ENCODE measurements at regions not wholly inside any gene's neighbourhood (a gene's known extent, or its start where the extent isn't known, plus 50 kb on each side); places are given as distances from the start of the nearest gene placed in this dataset.

DNA sequence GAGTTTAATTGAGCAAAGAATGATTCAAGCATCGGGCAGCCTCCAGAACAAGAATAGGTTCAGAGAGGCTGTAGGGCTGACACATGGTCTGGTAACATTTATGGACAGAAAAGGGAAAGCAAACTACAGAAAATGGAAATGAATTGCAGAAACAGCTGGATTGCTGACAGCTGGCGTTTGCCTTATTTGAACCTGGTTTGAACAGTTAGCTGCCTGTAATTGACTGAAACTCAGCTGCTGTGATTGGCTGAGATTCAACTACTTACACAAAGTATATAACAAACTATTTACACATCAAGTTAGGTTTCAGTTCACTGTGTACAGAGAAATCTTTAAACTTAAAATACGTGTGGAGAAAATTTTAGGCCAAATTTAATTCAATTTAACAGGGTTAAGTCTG, 441.7 kb downstream of the PRELID2 start:
- DNase-seq (ENCODE audit: low spot score in 2 of 2), result no peak
- Histone ChIP-seq H3K9me3 (no peaks in the 10 kb centered on the region), H3K36me3 (no peaks in the 10 kb centered on the region), H3K4me3 (no peak overlapping the region), H3K4me1 (no peaks in the 10 kb centered on the region), H3K27ac (no peak overlapping the region), H3K27me3 (no peaks in the 10 kb centered on the region)
- intact Hi-C loops (cut with DNase I), result no loop called here
- TF ChIP-seq, protein P1, sequence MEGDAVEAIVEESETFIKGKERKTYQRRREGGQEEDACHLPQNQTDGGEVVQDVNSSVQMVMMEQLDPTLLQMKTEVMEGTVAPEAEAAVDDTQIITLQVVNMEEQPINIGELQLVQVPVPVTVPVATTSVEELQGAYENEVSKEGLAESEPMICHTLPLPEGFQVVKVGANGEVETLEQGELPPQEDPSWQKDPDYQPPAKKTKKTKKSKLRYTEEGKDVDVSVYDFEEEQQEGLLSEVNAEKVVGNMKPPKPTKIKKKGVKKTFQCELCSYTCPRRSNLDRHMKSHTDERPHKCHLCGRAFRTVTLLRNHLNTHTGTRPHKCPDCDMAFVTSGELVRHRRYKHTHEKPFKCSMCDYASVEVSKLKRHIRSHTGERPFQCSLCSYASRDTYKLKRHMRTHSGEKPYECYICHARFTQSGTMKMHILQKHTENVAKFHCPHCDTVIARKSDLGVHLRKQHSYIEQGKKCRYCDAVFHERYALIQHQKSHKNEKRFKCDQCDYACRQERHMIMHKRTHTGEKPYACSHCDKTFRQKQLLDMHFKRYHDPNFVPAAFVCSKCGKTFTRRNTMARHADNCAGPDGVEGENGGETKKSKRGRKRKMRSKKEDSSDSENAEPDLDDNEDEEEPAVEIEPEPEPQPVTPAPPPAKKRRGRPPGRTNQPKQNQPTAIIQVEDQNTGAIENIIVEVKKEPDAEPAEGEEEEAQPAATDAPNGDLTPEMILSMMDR (IDR thresholded peaks at IDR 0.05), result no peak

GRCh38 chr5:145389047-145389446, 446.1 kb downstream of the PRELID2 start:
- no peaks in the 10 kb centered on the region for H3K36me3 ChIP-seq
- H3K27ac ChIP-seq, result no peak overlapping the region
- no peaks in the 10 kb centered on the region for H3K9me3 ChIP-seq
- no peaks in the 10 kb centered on the region for H3K27me3 ChIP-seq
- H3K4me3 ChIP-seq, result no peak overlapping the region
- no peak for DNase-seq (ENCODE audit: low spot score in 2 of 2)
- no peaks in the 10 kb centered on the region for H3K4me1 ChIP-seq
- TF ChIP-seq, protein P1 (IDR thresholded peaks at IDR 0.05), result no peak
- intact Hi-C loops (cut with DNase I), result no loop called here

GRCh38 chr5:145385276-145385675, 449.9 kb downstream of the PRELID2 start:
- DNase-seq (ENCODE audit: low spot score in 2 of 2), result no peak
- Histone ChIP-seq H3K4me3 (no peak overlapping the region), H3K36me3 (peaks cover 0 to 4% of the 10 kb centered on the region in 2 donors), H3K27ac (no peak overlapping the region), H3K27me3 (no peaks in the 10 kb centered on the region), H3K9me3 (peaks cover 0 to 9% of the 10 kb centered on the region in 2 donors), H3K4me1 (no peaks in the 10 kb centered on the region)
- TF ChIP-seq, protein P1 (IDR thresholded peaks at IDR 0.05), result no peak
- intact Hi-C loops (cut with DNase I), result no loop called here

DNA sequence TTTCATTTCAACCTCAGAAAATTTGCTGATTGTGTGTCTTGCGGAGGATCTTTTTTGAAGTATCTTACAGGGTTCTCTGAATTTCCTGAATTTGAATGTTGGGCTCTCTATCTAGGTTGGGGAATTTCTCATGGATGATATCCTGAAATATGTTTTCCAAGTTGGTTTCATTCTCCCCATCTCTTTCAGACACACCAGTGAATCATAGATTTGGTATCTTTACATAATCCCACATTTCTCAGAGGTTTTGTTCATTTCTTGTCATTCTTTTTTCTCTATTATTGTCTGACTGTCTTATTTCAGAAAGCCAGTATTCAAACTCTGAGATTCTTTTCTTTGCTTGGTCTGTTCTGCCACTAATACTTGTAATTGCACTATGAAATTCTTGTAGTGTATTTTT, 456.9 kb downstream of the PRELID2 start:
- Histone ChIP-seq H3K9me3 (peaks cover 22 to 64% of the 10 kb centered on the region in 2 donors), H3K4me3 (no peak overlapping the region), H3K36me3 (peaks cover 0 to 4% of the 10 kb centered on the region in 2 donors), H3K27me3 (no peaks in the 10 kb centered on the region), H3K27ac (no peak overlapping the region), H3K4me1 (no peaks in the 10 kb centered on the region)
- TF ChIP-seq, protein P1 (IDR thresholded peaks at IDR 0.05), result no peak
- DNase-seq (ENCODE audit: low spot score in 2 of 2), result no peak
- intact Hi-C loops (cut with DNase I), result no loop called here

DNA sequence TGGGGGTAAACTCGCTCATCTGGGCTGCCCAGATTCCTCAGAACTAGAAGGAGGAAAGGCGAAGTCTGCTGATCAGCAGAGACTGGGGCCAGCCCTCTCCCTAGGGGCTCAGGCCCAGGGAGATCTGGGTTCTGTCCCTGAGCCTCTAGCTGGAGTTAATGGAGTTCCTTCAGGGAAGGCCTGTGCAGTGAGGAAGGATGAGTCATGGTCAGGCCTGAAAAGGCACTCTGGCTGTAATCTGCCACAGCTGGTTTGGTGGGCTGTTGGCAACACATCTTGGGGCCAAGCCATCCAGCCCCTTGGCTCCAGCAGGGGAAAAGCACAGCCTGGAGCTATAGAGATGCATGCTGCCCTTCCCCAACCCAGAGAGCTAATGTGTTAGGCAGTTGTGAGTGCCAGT, 459.6 kb downstream of the PRELID2 start:
- TF ChIP-seq, protein P1 (IDR thresholded peaks at IDR 0.05), result no peak
- intact Hi-C loops (cut with DNase I), result no loop called here
- no peak overlapping the region for H3K4me3 ChIP-seq
- no peak for DNase-seq (ENCODE audit: low spot score in 2 of 2)
- H3K4me1 ChIP-seq, result no peaks in the 10 kb centered on the region
- no peak overlapping the region for H3K27ac ChIP-seq
- H3K36me3 ChIP-seq, result no peaks in the 10 kb centered on the region
- peaks cover 22 to 72% of the 10 kb centered on the region in 2 donors for H3K9me3 ChIP-seq
- no peaks in the 10 kb centered on the region for H3K27me3 ChIP-seq

DNA sequence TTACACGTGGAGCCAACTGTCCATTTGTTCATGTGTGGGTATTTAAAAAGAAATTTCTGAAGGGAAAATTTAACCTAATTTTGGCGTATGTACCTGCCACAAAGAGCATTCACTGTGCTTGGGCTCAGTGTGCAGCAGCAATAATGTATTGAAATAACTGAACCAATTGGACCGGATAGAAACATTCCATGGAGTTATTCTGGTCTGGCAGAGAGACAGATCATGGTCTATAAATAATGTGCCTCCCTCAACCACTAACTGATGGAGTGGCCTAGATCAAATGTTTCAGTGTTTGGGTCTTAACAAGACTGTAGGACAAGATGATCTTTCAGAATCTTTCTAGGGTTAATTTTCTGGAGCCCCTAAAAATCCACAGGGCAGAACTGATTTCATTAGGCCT, 469.7 kb downstream of the PRELID2 start:
- Histone ChIP-seq H3K4me1 (no peaks in the 10 kb centered on the region), H3K36me3 (no peaks in the 10 kb centered on the region), H3K4me3 (no peak overlapping the region), H3K27me3 (no peaks in the 10 kb centered on the region), H3K27ac (no peak overlapping the region), H3K9me3 (peaks cover 0 to 5% of the 10 kb centered on the region in 2 donors)
- intact Hi-C loops (cut with DNase I), result no loop called here
- no peak for DNase-seq (ENCODE audit: low spot score in 2 of 2)
- TF ChIP-seq, protein P1 (IDR thresholded peaks at IDR 0.05), result no peak

All from ascending aorta (tissue), 2 donors.